SKM-1 (cell line): ENCODE measurements at regions not wholly inside any gene's neighbourhood (a gene's known extent, or its start where the extent isn't known, plus 50 kb on each side); places are given as distances from the start of the nearest gene placed in this dataset.

Source experiments
- DNase-seq: peaks from one replicate; lab custom pipeline; 2025; ENCODE audit not compliant: unreplicated experiment; lab: John Stamatoyannopoulos, UW

- DNase-seq, result no peak
These were observed 260.9 kb upstream of the CFAP20DC start for GRCh38 chr3:59310736-59311135.

- DNase-seq, result no peak
These were observed 258.9 kb upstream of the CFAP20DC start for GRCh38 chr3:59308684-59309083.

- no peak for DNase-seq
These were observed 258.2 kb upstream of the CFAP20DC start for GRCh38 chr3:59308001-59308400.

- DNase-seq, result no peak
These were observed 256.6 kb upstream of the CFAP20DC start for GRCh38 chr3:59306436-59306835.

- no peak for DNase-seq
These were observed 254.5 kb upstream of the CFAP20DC start for GRCh38 chr3:59304296-59304695.

- DNase-seq, result no peak
These were observed 253.6 kb upstream of the CFAP20DC start for GRCh38 chr3:59303452-59303851.

- no peak for DNase-seq
These were observed 252.6 kb upstream of the CFAP20DC start for GRCh38 chr3:59302442-59302841.

GRCh38 chr3:59300733-59301132, 250.9 kb upstream of the CFAP20DC start:
- DNase-seq, result peak; percentile 91

GRCh38 chr3:59299561-59299960, 249.7 kb upstream of the CFAP20DC start:
- DNase-seq, result no peak

GRCh38 chr3:59290358-59290757, 240.5 kb upstream of the CFAP20DC start:
- no peak for DNase-seq

- DNase-seq, result no peak
These were observed 240.0 kb upstream of the CFAP20DC start for GRCh38 chr3:59289831-59290230.

GRCh38 chr3:59288951-59289350, 239.1 kb upstream of the CFAP20DC start:
- no peak for DNase-seq

- peak; percentile 72 for DNase-seq
These were observed 237.1 kb upstream of the CFAP20DC start for GRCh38 chr3:59286791-59287531.

- DNase-seq, result no peak
These were observed 235.7 kb upstream of the CFAP20DC start for GRCh38 chr3:59285560-59285959.

GRCh38 chr3:59284926-59285325, 235.1 kb upstream of the CFAP20DC start:
- DNase-seq, result no peak

GRCh38 chr3:59280113-59280512, 230.3 kb upstream of the CFAP20DC start:
- DNase-seq, result no peak

- DNase-seq, result no peak
These were observed 228.0 kb upstream of the CFAP20DC start for GRCh38 chr3:59277816-59278215.

- DNase-seq, result no peak
These were observed 227.4 kb upstream of the CFAP20DC start for GRCh38 chr3:59277201-59277600.

GRCh38 chr3:59273976-59274375, 224.2 kb upstream of the CFAP20DC start:
- DNase-seq, result no peak

- no peak for DNase-seq
These were observed 222.1 kb upstream of the CFAP20DC start for GRCh38 chr3:59271971-59272370.

- DNase-seq, result no peak
These were observed 221.1 kb upstream of the CFAP20DC start for GRCh38 chr3:59270921-59271320.

GRCh38 chr3:59270209-59270608, 220.4 kb upstream of the CFAP20DC start:
- no peak for DNase-seq

- DNase-seq, result no peak
These were observed 218.3 kb upstream of the CFAP20DC start for GRCh38 chr3:59268170-59268569.
